H1 (cell line): ENCODE measurements at regions not wholly inside any gene's neighbourhood (a gene's known extent, or its start where the extent isn't known, plus 50 kb on each side); places are given as distances from the start of the nearest gene placed in this dataset.

ENCODE experiments used
- CTCF ChIA-PET: fragments of 300-600 bp; sonication (Branson Sonifier 250); formaldehyde crosslinking; loops from one replicate; lab custom pipeline; 2021; ENCODE audit not compliant: partially characterized antibody; lab: Charles Lee
- POLR2A ChIA-PET: fragments of 300-600 bp; sonication (Branson Sonifier 250); formaldehyde crosslinking; loops from one replicate; lab custom pipeline; 2021; ENCODE audit warnings: inconsistent platforms; ENCODE audit not compliant: partially characterized antibody; lab: Charles Lee
- DNase-seq, 2 experiments: peaks; one replicate each; pipeline versions ENCODE4 v3.0.0 to v3.0.0-alpha.2; 2010 to 2022; ENCODE audit warnings: low spot score in 2 of 2, low read depth in 1 of 2, mixed read lengths in 1 of 2
- FAIRE-seq: peaks from 2 replicates; lab custom pipeline; 2011; peaks lifted over from hg19 to GRCh38; lab: Jason Lieb, UNC
- H2AFZ ChIP-seq: 2 replicates; pipeline ENCODE4 v1.8.1; 2012; ENCODE audit warnings: low read length, inconsistent platforms
- H2AK5ac ChIP-seq: 2 replicates; pipeline ENCODE4 v1.6.1; 2013; ENCODE audit warnings: low read depth, low read length
- H2BK120ac ChIP-seq: replicated peaks from 2 replicates; pipeline ENCODE3; 2013; ENCODE audit warnings: low read depth, low read length, inconsistent platforms
- H2BK12ac ChIP-seq: 2 replicates; pipeline ENCODE4 v1.6.1; 2013; ENCODE audit warnings: low read depth, low read length
- H2BK15ac ChIP-seq: 2 replicates; pipeline ENCODE4 v1.6.1; 2013; ENCODE audit warnings: low read length
- H2BK20ac ChIP-seq: 2 replicates; pipeline ENCODE4 v1.6.1; 2013; ENCODE audit warnings: low read length
- H2BK5ac ChIP-seq: 2 replicates; pipeline ENCODE4 v1.6.1; 2013; ENCODE audit warnings: low read depth, low read length
- H3K14ac ChIP-seq: 2 replicates; pipeline ENCODE4 v1.6.1; 2013; ENCODE audit warnings: inconsistent platforms; ENCODE audit not compliant: insufficient read length
- H3K18ac ChIP-seq: 2 replicates; pipeline ENCODE4 v1.6.1; 2013; ENCODE audit warnings: low read length; ENCODE audit errors: extremely low read depth
- H3K23ac ChIP-seq: 2 replicates; pipeline ENCODE4 v1.6.1; 2013; ENCODE audit warnings: inconsistent platforms; ENCODE audit not compliant: insufficient read length
- H3K23me2 ChIP-seq: 2 replicates; pipeline ENCODE4 v1.6.1; 2013; ENCODE audit warnings: low read depth, low read length
- H3K27ac ChIP-seq: 2 replicates; pipeline ENCODE4 v1.6.1; 2011; ENCODE audit warnings: low read depth, low read length, inconsistent platforms
- H3K27me3 ChIP-seq, 4 experiments: replicated peaks in 1 of 4; 1 replicate in 1 of 4; 2 replicates in 3 of 4; pipeline versions ENCODE4 v1.6.1 to v1.8.1; 2011 to 2013; ENCODE audit warnings: low read length in 3 of 4, mild to moderate bottlenecking in 3 of 4, inconsistent platforms in 2 of 4, mixed read lengths in 2 of 4, moderate library complexity in 1 of 4; ENCODE audit not compliant: control insufficient read depth in 3 of 4, insufficient read depth in 3 of 4; ENCODE audit errors: extremely low read depth in 1 of 4
- H3K36me3 ChIP-seq, 4 experiments: 2 replicates each; pipeline versions ENCODE4 v1.6.1 to v1.8.1; 2011 to 2013; ENCODE audit warnings: mild to moderate bottlenecking in 4 of 4, low read length in 3 of 4, moderate library complexity in 2 of 4, control low read depth in 1 of 4, inconsistent platforms in 1 of 4; ENCODE audit not compliant: insufficient read depth in 4 of 4, control insufficient read depth in 2 of 4
- H3K4ac ChIP-seq: replicated peaks from 2 replicates; pipeline ENCODE3; 2013; ENCODE audit warnings: low read length, low read depth, mixed read lengths, inconsistent platforms; ENCODE audit not compliant: insufficient read length
- H3K4me1 ChIP-seq, 4 experiments: replicated peaks in 1 of 4; 1 replicate in 1 of 4; 2 replicates in 3 of 4; pipeline versions ENCODE4 v1.6.1 to v1.8.1; 2011 to 2013; ENCODE audit warnings: low read length in 3 of 4, inconsistent platforms in 2 of 4, mixed read lengths in 1 of 4; ENCODE audit not compliant: insufficient read depth in 4 of 4, control insufficient read depth in 3 of 4
- H3K4me2 ChIP-seq, 2 experiments: 2 replicates each; pipeline versions ENCODE4 v1.6.1 to v1.8.1; 2011 to 2013; ENCODE audit warnings: low read depth in 2 of 2, low read length in 2 of 2, control low read depth in 1 of 2, inconsistent platforms in 1 of 2, mild to moderate bottlenecking in 1 of 2; ENCODE audit not compliant: insufficient read depth in 1 of 2
- H3K4me3 ChIP-seq, 4 experiments: fragments of 200-600, 300-600 bp in 1 of 4; sonication (generic), shearing (Covaris generic), sonication (Bioruptor Twin) in 1 of 4; 2 replicates each; pipeline versions ENCODE4 v1.5.1 to v1.8.1; 2011 to 2016; ENCODE audit warnings: low read length in 4 of 4, low read depth in 3 of 4, control low read depth in 2 of 4, inconsistent platforms in 2 of 4, mild to moderate bottlenecking in 2 of 4, mixed read lengths in 1 of 4, moderate library complexity in 1 of 4; ENCODE audit not compliant: insufficient read depth in 2 of 4; ENCODE audit errors: extremely low read depth in 1 of 4
- H3K56ac ChIP-seq: replicated peaks from 2 replicates; pipeline ENCODE3; 2013; ENCODE audit warnings: low read depth, mild to moderate bottlenecking, mixed read lengths, low read length, inconsistent platforms; ENCODE audit not compliant: insufficient read length
- H3K79me1 ChIP-seq: 2 replicates; pipeline ENCODE4 v1.6.1; 2013; ENCODE audit warnings: low read depth, low read length, control low read depth
- H3K79me2 ChIP-seq, 2 experiments: 2 replicates each; pipeline versions ENCODE4 v1.6.1 to v1.8.1; 2012 to 2013; ENCODE audit warnings: low read length in 2 of 2, mild to moderate bottlenecking in 2 of 2, inconsistent platforms in 1 of 2; ENCODE audit not compliant: insufficient read depth in 2 of 2, control insufficient read depth in 1 of 2
- H3K9ac ChIP-seq, 4 experiments: replicated peaks in 1 of 4; 1 replicate in 1 of 4; 2 replicates in 3 of 4; pipeline versions ENCODE4 v1.6.1 to v1.8.1; 2011 to 2013; ENCODE audit warnings: low read depth in 3 of 4, low read length in 3 of 4, control low read depth in 2 of 4, mild to moderate bottlenecking in 2 of 4, moderate library complexity in 2 of 4, inconsistent platforms in 1 of 4; ENCODE audit errors: extremely low read depth in 1 of 4
- H3K9me3 ChIP-seq, 2 experiments: 2 replicates each; pipeline versions ENCODE4 v1.6.1 to v1.8.1; 2012 to 2013; ENCODE audit warnings: mild to moderate bottlenecking in 2 of 2, moderate library complexity in 2 of 2, control low read depth in 1 of 2, inconsistent platforms in 1 of 2, low read depth in 1 of 2, low read length in 1 of 2, mixed read lengths in 1 of 2; ENCODE audit not compliant: insufficient read depth in 2 of 2
- H4K20me1 ChIP-seq, 2 experiments: replicated peaks in 1 of 2; 2 replicates each; pipeline versions ENCODE3 to v1.8.1; 2011 to 2013; ENCODE audit warnings: inconsistent platforms in 2 of 2, low read length in 2 of 2, mild to moderate bottlenecking in 1 of 2; ENCODE audit not compliant: insufficient read depth in 2 of 2, control insufficient read depth in 1 of 2
- H4K5ac ChIP-seq: 2 replicates; pipeline ENCODE4 v1.6.1; 2013; ENCODE audit warnings: low read length, low read depth, mixed read lengths, inconsistent platforms; ENCODE audit not compliant: insufficient read length
- H4K8ac ChIP-seq: 2 replicates; pipeline ENCODE4 v1.8.0; 2013; ENCODE audit warnings: mild to moderate bottlenecking, moderate library complexity, low read length, inconsistent platforms; ENCODE audit not compliant: insufficient read depth; ENCODE audit errors: extremely low read depth
- H4K91ac ChIP-seq: replicated peaks from 2 replicates; pipeline ENCODE3; 2013; ENCODE audit warnings: low read length, mixed read lengths, inconsistent platforms; ENCODE audit not compliant: insufficient read length
- CHD2 ChIP-seq: IDR thresholded peaks from 2 replicates; pipeline ENCODE4 v1.6.1; 2012; ENCODE audit warnings: low read length, improper control_type of control experiment
- CTCF ChIP-seq, 3 experiments: IDR thresholded peaks; 1 replicate in 2 of 3; 2 replicates in 1 of 3; pipeline versions ENCODE4 v1.5.1 to v1.6.1; 2011; ENCODE audit warnings: low read length in 3 of 3, mild to moderate bottlenecking in 3 of 3, inconsistent platforms in 2 of 3, low read depth in 1 of 3, moderate library complexity in 1 of 3; ENCODE audit not compliant: insufficient read depth in 1 of 3; ENCODE audit errors: control extremely low read depth in 1 of 3
- EP300 ChIP-seq, 2 experiments: IDR thresholded peaks; 1 replicate in 1 of 2; 2 replicates in 1 of 2; pipeline ENCODE4 v1.6.1; 2011 to 2012; ENCODE audit warnings: low read depth in 2 of 2, low read length in 2 of 2, mild to moderate bottlenecking in 2 of 2, borderline replicate concordance in 1 of 2, inconsistent platforms in 1 of 2, moderate library complexity in 1 of 2
- FOSL1 ChIP-seq: IDR thresholded peaks from 2 replicates; pipeline ENCODE4 v1.6.1; 2011; ENCODE audit warnings: mild to moderate bottlenecking, low read depth, low read length, moderate library complexity; ENCODE audit not compliant: insufficient read depth
- GABPA ChIP-seq: IDR thresholded peaks from 2 replicates; pipeline ENCODE4 v1.6.1; 2011; ENCODE audit warnings: mild to moderate bottlenecking, low read length, moderate library complexity, borderline replicate concordance; ENCODE audit not compliant: insufficient read depth
- NANOG ChIP-seq: IDR thresholded peaks from 2 replicates; pipeline ENCODE4 v1.6.1; 2011; ENCODE audit warnings: low read length, low read depth, mild to moderate bottlenecking, inconsistent platforms; ENCODE audit not compliant: insufficient read depth, poor library complexity, severe bottlenecking
- PHF8 ChIP-seq: fragments of 200-600 bp; sonication (generic); conservative IDR thresholded peaks from 2 replicates; pipeline ENCODE4 v1.7.1; 2012; ENCODE audit warnings: low read depth, mild to moderate bottlenecking, inconsistent platforms, low read length, moderate library complexity
- RBBP5 ChIP-seq: IDR thresholded peaks from 2 replicates; pipeline ENCODE4 v1.7.1; 2012; ENCODE audit warnings: low read depth, mild to moderate bottlenecking, inconsistent platforms, low read length, moderate library complexity, borderline replicate concordance
- SUZ12 ChIP-seq: fragments of 200-600 bp; sonication (generic); IDR thresholded peaks from 2 replicates; pipeline ENCODE4 v1.6.1; 2012; ENCODE audit warnings: mild to moderate bottlenecking, inconsistent platforms, low read length, moderate library complexity, mixed read lengths
- TCF12 ChIP-seq: IDR thresholded peaks from 2 replicates; pipeline ENCODE4 v1.6.1; 2011; ENCODE audit warnings: low read depth, mild to moderate bottlenecking, low read length
- TEAD4 ChIP-seq: IDR thresholded peaks from 2 replicates; pipeline ENCODE4 v1.6.1; 2012; ENCODE audit warnings: low read depth, low read length, inconsistent platforms, mixed read lengths
- ZNF274 ChIP-seq: IDR thresholded peaks from 2 replicates; pipeline ENCODE4 v1.7.0; 2012; ENCODE audit warnings: low read length, borderline replicate concordance; ENCODE audit errors: extremely low read depth
- WGBS, 2 experiments: shearing (Covaris generic) in 1 of 2; methylation state at CpG; one replicate each; pipeline versions ENCODE4 v1.1.6 to v1.1.7; 2013 to 2015; ENCODE audit warnings: low lambda C conversion rate in 2 of 2, mixed read lengths in 2 of 2, inconsistent platforms in 1 of 2, low coverage in 1 of 2, missing lambda C conversion rate in 1 of 2; ENCODE audit not compliant: insufficient replicate concordance in 2 of 2, insufficient coverage in 1 of 2, insufficient read length in 1 of 2; ENCODE audit errors: extremely low coverage in 1 of 2, missing lambda C conversion rate in 1 of 2; 5-methylcytosine and 5-hydroxymethylcytosine counted together

GRCh38 chr5:121660142-121660541, 191.5 kb upstream of the FTMT start:
- no peaks in the 10 kb centered on the region for H3K79me1 ChIP-seq
- no peak overlapping the region for H2BK12ac ChIP-seq
- H4K8ac ChIP-seq = no peak overlapping the region
- H3K9me3 ChIP-seq = no peaks in the 10 kb centered on the region
- no peak overlapping the region for H4K91ac ChIP-seq
- no peak overlapping the region for H2BK5ac ChIP-seq
- no peak overlapping the region for H2BK15ac ChIP-seq
- ChIA-PET POLR2A (no interaction called here), CTCF (interaction anchor here (0.7 kb wide), 1 partner anchor 10 kb away, joined by 3 read pairs; no protein-coding TSS in a partner anchor)
- no peaks in the 10 kb centered on the region for H4K20me1 ChIP-seq
- H2AK5ac ChIP-seq = no peak overlapping the region
- no peak overlapping the region for H3K4ac ChIP-seq
- H4K5ac ChIP-seq = no peak overlapping the region
- no peaks in the 10 kb centered on the region for H3K79me2 ChIP-seq
- 92% methylated on average over 6 of the region's 6 CpGs; no CpG with 5 or more reads in 1 of the 2 experiments for WGBS, 2 experiments
- H3K14ac ChIP-seq = no peak overlapping the region
- no peak overlapping the region for H2BK20ac ChIP-seq
- no peak for FAIRE-seq
- no peaks in the 10 kb centered on the region for H3K23me2 ChIP-seq
- no peak overlapping the region for H3K56ac ChIP-seq
- H3K36me3 ChIP-seq = no peaks in the 10 kb centered on the region
- no peak overlapping the region; the same call in 1 of the 2 replicates for H2AFZ ChIP-seq
- H3K18ac ChIP-seq = no peak overlapping the region
- H3K23ac ChIP-seq = no peak overlapping the region
- no peaks in the 10 kb centered on the region for H3K4me1 ChIP-seq
- no peaks in the 10 kb centered on the region for H3K27me3 ChIP-seq
- no peak overlapping the region for H3K27ac ChIP-seq
- DNase-seq = no peak
- no peak overlapping the region for H3K4me2 ChIP-seq
- no peak overlapping the region for H2BK120ac ChIP-seq
- no peak overlapping the region for H3K4me3 ChIP-seq
- no peak overlapping the region for H3K9ac ChIP-seq
- TF ChIP-seq CHD2 (no peak), ZNF274 (no peak), GABPA (no peak), RBBP5 (no peak), TCF12 (no peak), NANOG (no peak), TEAD4 (no peak), SUZ12 (no peak), EP300 (IDR thresholded peaks at IDR 0.05; ENCODE audit: borderline replicate concordance in 1 of 2, low read depth in 2 of 2, low read length in 2 of 2) (no peak), PHF8 (no peak), CTCF (IDR thresholded peaks at IDR 0.05; ENCODE audit: control extremely low read depth in 1 of 3, insufficient read depth in 1 of 3, low read depth in 1 of 3, low read length in 3 of 3) (no peak), FOSL1 (no peak)
